Cerebellar cortex (tissue), 1 donor: ENCODE measurements at regions not wholly inside any gene's neighbourhood (a gene's known extent, or its start where the extent isn't known, plus 50 kb on each side); places are given as distances from the start of the nearest gene placed in this dataset.

ENCODE experiments used
- DNase-seq: peaks from one replicate; pipeline ENCODE4 v3.0.0-alpha.2; 2015; ENCODE audit warnings: low spot score

DNA sequence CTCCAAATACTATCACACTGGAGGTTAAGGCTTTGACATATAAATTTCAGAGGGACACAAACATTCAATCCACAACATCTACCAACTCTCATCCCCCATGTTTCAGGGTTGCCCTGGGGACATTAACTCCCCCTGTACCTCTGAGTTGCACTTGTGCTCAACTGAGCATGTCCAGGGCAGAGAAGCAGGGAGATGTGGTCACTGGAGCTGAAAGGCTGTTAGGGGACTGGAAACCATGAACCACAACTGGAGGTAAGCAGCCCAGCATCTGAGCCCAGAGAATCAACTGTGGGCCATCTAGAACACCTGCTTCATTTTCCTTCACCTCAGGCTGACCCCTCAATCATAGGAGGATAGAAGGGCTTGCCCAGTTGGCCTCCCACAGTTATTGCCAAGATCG, 641.1 kb downstream of the MID1IP1 start:
- DNase-seq: no peak

DNA sequence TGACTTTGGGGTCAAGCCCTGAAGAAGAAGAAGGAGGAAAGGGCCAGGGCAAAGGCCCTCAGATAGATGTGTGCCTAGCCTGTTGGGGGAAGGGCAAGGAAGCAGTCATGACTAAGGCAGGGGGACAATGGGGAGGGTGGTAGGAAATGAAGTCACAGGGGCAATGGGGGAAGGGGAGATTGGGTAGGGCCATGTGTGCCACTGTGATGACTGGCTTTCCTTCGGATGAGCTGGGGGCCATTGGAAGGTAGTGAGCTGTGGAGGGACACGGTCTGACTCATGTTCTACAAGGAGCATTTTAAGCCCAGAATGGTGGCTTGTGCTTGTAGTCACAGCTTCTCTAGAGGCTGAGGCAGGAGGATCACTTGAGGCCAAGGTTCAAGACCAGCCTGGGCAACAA, 642.0 kb downstream of the MID1IP1 start:
- DNase-seq: no peak

DNA sequence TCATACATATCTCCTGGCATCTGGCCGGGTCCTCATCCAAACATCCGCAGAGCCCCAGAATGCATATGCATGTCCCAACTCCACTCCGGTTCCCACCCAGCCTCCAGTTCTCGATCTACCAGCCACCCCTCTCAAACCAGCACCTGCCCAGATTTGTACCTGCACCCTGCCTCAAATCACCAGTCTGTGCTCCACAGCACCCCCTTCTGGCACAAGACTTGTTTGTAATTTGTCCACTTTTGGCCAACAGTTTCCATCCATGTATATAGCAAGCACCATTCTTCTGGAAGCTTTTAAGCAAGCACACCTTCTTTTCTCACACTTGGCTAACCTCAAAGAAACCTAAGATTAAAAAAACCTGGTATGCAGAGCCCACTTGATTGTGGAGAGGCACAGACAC, 644.1 kb downstream of the MID1IP1 start:
- DNase-seq: no peak

DNA sequence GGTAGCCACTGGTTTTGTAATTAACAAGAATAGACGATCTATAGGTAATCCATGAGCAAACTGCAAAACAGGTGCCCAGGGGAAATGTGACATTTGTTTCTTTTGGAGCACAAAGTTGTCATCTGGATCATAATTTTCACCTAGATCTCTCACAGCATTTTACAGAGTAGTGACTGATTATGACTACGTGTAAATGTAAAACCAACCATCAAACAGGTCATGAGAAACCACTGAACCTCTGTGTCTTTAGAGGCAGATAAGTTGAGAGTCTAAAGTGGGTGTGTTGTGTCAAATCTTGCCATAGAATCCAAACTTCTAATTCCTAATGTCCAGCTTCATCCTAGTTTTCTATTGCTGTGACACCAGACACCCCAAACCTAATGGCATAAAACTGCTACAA, 648.1 kb downstream of the MID1IP1 start:
- DNase-seq: no peak

DNA sequence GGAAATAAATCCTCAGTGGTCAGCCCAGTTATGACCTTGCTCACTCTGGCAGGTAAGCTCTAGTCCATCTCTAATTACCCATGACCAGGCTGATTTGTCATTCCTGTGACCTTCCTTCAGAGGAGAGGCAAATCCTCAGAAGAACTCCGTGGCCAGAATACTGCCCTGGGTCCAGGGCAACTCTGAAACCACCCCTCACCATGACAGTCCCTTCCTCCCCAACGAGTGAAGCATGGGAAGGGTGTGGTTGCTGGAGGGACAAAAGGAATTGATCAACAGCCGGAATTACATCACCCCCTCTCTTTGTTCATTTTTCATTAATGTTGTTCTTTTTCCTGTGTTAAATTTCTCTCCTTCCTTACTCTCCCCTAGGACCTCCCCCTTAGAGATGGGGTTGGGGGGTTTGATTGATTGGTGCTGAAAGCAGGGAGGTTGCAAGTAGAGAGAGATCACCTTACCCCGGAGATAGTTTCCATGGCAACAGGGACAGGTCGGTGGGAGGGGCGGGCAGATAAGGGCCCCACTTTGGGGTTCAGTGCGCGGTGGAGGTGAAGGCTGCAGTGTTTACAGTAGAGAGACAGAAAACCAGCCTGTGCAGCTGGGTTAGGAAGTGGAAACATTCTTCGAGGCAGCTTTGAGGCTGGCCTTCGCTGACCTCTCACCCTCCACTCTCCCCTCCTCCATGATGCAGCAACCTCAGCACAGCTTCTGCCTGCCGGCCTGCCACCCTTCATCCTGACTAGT, 647.4 kb downstream of the BCOR start:
- DNase-seq: no peak

DNA sequence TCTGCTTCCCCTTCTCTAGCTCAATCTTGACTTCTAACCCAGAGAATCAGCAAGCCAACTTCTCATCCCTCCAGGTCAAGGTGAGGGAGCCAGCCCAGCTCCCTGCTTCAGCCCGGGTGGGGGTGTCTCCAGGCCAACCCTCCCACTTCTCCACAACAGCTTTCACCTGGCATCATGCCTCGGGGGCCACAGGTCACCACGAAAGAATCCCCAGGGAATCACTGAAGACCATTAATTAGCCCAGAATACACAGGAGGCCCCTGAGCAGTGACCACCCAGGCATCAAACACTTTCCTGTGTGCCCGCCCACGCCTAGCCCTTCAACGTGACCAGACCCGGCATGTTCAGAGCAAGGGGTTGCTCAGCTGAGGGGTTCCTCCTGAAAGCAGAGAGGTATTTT, 646.7 kb downstream of the BCOR start:
- DNase-seq: no peak

DNA sequence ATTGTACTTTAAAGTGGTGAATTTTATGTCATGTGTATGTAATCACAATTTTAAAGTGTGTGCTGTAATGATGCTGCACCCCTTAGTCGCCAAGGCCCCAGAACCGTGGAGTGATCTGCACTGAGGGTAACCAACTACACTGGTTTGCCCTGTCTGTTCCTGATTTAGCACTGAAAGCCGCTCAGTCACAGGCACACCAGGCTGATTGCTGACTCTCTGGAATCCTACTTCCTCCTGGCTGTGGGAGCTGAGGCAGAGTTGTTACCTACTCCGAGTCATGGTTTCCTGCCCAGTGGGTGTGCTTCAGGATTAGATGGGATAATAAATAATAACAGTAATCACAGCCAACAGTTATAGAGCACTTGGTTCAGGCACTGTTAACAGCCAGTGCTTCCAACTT, 645.4 kb downstream of the BCOR start:
- no peak for DNase-seq

DNA sequence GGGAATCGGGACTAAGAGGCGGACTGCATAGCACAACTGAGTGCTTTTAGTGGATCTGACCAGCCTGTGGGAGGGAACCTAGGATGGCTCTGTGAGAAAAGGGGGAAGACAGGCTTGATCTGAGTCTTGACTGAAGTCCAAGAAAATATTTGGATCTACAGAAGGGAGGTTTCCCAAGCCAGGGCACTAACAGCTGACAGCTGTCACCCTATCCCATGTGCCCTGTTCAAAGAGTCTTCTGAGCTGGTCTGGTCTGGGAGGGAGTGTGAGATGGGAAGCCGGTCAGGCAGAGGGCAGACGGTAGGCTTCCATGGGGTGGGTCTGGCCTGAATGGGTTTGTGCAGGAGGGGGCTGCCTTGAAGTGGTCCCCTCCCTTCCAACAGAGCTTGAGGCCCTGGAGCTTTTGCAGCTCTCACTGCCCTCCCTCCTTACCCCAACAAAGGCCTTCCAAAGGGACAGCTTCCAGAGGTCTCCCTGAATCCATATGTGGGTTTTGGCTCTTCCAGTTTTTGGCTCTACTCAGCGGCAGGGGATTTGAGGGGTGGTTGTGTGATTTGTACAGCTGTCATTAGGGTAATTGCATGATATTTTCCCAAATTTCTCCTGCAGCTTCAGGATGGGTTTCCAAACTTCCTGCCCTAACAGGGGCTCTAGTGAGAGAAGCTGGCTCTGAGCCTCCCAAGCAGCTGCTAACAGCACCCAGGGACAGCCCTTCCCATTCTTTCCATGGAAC, 643.7 kb downstream of the BCOR start:
- peak; percentile 67 for DNase-seq

DNA sequence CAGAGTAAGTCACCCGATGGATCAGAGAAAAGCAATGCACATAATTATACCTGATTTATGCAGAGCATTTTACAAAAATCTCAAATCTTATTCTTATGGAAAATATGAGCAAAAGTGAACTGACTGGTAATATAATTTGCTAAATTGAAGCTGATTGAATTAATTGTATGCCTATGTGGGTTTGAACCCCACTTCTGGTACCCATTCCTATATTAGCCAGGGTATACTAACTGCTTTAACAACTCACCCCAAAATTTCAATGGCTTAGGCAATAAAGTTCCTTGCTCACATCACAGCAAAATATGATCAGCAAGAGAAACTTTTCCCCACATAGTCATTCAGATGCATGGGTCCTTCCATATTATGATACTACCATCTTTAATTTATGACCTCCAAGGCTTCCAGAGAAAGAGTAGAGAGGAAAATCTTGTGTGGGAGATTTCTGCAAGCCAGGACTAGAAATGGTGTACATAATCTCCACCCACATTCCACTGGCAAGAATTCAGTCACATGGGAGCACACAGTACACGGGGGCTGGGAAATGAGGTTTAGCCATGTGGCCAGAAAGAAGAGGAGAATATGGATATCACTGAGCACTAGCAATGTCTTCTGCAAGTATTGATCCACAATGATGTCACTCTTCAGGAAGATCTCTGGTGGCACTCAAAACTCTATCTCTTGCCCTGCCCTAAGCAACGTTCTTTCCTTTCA, 640.7 kb downstream of the BCOR start:
- no peak for DNase-seq

DNA sequence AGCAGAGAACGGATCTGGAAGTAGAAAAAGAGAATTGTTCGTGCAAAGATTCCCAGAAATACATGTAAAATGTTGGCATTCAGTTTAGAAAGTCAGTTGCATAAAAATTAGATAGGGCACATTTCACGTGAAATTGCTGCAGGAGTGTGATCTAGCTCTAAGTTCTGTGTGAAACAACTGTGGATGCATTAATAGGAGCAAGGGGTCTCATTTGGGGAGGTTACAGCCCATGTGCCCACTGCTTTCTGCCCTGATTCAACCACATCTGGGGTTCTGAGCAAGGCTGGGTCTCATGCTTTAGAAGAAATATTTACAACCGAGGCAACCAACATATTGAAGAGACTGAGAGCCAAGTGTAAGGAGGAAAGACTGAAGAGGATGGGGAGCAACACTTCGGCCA, 639.0 kb downstream of the BCOR start:
- DNase-seq: no peak

DNA sequence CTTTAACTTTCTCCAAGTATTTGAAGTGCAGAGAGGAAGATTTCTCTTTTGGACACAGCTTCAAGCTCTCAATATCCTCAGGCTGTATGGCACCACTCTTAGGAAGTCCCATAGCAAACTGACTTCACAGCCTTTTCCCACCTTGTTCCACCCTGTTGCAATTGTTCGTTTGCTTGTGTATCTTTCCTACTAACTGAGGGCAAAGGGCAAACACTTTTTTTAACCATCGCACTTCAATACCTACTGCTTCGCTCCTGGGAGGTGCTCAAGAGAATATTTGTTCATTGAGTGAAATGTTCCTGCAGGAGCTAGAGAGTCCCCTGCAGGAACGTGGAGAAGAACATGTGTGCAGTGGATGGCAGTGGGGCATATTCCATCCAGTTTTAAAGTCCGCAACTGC, 638.6 kb downstream of the BCOR start:
- DNase-seq: no peak

DNA sequence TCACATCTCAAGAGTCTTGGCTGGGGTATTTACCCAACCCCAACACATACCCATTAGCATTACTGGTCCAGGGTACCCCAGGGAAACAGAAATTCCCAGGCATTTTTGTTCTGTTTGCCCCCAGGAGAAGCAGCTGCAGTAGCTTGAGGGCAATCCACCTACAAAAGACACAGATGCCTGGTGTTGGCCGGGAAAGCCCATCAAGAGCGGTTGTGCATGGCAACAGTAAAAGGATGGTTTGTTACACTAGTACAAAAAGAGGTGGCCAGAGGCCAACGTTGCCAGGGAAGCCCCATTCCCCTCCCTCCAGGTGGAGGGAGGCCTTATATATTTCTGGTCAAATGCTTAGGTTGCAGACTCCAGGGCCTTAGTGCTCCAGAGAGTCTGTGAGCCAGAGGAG, 637.8 kb downstream of the BCOR start:
- no peak for DNase-seq

DNA sequence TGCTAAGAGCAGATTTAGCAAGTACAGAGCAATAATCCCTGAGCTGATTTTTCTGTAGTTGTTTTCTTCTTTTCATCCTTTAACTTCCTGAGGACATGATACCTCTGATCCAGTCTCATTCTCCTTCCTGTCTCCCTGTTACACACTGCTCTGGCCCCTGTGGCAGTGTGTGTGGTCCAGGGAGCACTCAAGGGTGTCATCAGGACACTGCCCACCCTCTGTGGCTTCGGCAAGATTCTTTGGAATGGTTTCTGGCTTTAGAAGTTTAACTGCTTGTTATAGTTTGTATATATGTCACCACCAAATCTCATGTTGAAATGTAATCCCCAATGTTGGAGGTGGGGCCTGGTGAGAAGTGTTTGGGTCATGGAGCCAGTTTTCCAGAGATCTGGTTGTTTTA, 637.3 kb downstream of the BCOR start:
- no peak for DNase-seq

DNA sequence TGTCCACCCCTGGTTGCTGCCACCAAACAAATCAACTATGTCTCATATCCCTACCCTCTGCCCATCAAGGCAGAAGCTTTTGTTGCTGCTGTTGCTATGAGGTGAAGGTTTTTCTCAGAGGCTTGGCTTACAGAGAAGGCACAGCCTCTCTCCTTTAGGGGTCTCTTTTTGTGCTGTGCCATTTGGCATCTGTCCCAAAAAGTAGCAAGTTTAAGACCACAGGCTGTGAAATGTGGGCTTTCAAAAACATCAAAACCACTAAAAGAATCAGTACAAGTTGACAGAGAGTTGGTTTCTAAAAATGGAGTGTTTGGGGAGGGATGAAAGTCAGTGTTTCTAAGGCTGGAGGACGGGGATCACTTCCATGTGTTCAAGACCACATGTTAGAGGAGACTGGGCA, 634.9 kb downstream of the BCOR start:
- DNase-seq: no peak

DNA sequence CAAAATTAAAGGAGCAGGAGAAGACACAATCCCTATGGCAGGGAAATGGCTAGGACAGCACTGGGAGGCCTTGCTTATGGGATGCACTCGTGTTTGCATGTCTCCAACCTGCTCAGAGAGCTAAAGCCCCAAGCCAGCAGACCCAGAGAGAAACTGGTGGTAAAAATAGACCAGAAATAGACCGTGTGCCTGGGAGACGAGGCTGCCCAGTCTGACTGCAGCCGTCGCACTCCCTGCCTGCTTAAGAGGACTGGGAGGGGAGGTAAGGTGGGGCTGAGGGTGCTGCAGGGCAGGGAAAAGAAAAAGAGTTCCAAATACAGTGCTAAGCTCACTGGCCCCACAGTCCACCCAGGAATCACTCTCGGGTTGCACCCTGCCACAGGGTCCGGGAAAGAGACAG, 633.5 kb downstream of the BCOR start:
- no peak for DNase-seq

DNA sequence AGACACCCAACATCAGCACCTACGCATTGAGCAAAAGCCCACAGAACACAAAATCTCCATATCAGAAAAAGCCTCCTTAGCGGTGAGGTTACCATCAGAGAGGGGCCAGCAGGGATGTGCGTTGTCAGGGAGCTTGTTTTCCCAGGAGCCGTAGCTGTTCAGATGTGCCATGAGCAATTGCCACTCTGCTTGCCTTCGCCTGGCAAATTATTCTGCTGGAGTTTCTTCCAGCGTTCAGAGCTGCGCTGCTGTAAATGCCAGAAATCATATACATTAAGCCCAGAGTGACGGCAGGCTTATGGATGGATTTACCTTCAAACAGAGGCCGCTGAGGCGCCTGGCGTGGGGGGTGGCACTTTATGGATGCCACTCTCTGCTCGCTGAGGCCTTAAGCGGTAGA, 632.3 kb downstream of the BCOR start:
- no peak for DNase-seq

DNA sequence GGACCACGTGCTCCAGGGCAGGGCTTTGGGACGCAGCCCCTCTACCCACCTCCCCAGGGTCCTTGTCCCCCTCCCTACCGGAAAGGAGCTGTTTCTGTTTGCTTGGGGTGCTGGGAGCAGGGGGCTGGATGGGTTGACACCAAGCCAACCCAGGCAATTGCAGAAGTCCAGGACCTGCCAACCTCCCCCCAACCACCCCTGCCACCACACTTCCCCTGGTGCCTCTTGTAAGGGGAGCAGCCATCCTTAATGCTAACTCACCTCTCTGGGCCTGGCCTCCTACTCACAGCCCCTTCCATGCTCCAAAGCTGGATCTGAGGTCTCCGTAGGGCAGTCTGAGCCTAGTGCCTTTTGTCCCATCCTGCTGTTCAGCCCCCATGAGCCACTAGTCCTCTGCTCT, 631.9 kb downstream of the BCOR start:
- no peak for DNase-seq

DNA sequence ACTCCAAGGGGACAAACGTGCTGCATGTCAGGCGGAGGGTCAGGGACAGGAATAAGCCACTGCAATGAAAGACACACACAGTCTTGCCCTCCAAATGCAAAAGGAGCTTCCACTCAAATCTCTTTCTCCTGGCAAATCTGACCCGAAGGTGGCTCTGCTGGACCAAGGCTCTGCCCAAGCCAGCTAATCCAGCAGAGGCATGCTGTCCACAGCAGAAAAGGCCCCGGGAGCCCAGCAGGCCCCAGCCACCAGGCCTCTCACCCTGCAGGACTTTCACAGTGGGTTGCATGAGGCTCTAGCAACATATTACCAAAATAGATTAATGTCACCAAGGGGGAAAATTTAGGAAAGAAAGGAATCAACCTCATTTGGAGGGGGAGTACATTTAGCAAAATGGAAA, 628.6 kb downstream of the BCOR start:
- no peak for DNase-seq

DNA sequence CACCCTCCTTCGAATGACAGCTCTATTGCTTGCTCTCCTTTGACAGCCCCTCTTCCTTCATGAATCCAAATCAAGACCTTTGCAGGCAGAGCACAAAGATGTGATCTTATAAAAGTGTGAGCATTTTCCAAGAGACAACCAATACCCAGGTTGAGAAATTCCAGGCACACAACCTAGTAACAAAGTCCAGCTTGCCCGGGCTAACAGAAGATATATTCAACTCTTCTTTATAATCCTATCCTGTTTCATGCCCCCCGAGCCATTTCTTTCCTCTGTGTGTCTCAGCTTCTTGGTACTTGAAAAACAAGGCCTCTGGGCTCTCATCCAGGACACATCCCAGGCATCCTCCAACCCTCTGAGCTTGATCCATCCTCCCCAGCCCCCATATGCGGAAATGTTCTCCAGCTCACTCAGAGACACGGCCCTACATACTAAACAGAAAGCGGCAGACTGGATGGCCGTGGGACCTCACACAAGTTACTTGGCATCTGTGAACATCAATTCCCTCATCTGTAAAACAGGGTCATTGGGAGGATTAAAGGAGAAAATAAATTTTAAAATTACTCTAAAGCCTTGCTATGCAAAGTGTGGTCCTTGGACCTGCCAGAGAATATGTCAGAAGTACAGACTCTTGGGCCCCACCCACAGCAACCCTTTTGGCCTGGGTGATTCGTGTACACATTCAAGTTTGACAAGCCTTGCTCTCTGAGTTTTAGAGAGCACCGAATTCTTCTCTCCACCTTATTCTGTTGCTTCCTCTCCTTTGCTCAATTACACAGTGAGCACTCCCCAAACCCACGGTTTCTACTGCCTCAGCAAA, 627.0 kb downstream of the BCOR start:
- peak; percentile 4 for DNase-seq

DNA sequence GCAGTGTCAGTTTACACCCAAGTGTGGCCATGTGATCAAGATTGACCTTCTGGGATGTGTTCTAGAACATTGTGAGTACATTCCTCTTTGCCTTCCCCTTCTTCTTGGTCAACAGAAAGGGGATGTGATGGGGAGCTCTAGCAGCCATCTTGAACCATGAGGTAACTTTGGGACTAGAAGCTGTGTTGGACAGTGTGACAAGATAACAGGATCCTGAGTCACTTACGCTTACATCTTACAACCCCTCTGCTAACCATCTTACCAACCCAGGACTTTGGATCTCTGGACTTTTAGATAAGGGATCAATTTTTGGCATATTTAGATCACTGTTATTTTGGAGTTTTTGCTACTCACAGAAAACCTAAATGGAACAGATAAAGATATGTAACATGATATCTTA, 625.6 kb downstream of the BCOR start:
- no peak for DNase-seq

DNA sequence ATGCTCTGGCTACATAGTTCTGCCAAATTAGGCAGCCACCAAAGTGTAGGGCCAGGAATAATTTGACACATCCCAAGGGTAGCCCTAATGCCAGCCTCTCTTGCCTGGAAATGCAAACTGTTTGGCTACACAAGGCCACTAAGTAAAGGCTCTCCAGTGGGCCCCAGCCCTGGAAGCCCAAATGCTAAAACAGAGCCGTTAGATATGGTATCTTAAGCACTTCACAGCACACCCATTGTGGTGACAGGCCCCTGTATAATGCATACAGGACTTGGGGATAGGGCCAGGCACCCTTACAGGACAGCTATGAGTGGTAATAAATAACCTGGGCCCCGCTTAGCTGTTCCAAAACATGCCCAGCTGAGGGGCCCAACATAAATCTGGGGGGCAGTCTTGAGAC, 623.9 kb downstream of the BCOR start:
- DNase-seq: no peak

DNA sequence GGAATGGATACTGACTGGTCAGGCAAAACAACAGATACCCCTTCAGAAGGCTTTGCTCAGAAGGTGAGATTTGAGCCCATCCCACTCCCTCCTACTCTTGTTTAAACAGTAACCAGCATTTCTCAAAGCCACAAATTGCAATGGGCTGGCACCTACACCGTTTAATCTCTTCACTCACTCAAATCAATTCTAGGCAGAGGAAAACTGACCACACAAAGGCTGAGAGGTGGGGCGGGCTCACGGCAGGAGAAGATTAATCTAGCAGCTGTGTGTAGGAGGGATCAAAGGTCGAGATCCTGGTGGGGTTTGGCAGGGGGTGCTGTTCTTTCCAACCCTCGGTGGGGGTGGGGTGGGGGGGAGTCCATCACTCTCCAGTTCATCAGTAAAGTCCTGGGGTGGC, 622.4 kb downstream of the BCOR start:
- DNase-seq: no peak
